HCT116 (cell line): ENCODE measurements at regions not wholly inside any gene's neighbourhood (a gene's known extent, or its start where the extent isn't known, plus 50 kb on each side); places are given as distances from the start of the nearest gene placed in this dataset.

Source experiments
- ATAC-seq: fragments of 200-7000 bp; cut with Tn5 transposase; 2 replicates; pipeline ENCODE4 v1.9.1; 2020; ENCODE audit warnings: mild to moderate bottlenecking, moderate library complexity
- BruUV-seq: library from RNA; stranded (reverse); fragments of 400-500 nt; replicated peaks from 2 replicates; lab custom pipeline; 2021; lab: Mats Ljungman, UMichigan
- CTCF ChIA-PET: fragments of 300-600 bp; sonication (Branson Sonifier 250); formaldehyde crosslinking; loops from one replicate; lab custom pipeline; 2021; ENCODE audit warnings: antibody characterized with exemption; lab: Charles Lee
- POLR2A ChIA-PET: fragments of 300-600, 350-600 bp; sonication (Branson Sonifier 250); formaldehyde crosslinking; loops from one replicate; lab custom pipeline; 2021; ENCODE audit warnings: antibody characterized with exemption; lab: Charles Lee
- RAD21 ChIA-PET, 2 experiments: fragments of 300-600 bp; sonication (Branson Sonifier 250); formaldehyde crosslinking; loops; one replicate each; lab custom pipeline; 2023; ENCODE audit warnings: low total read pairs in 2 of 2; ENCODE audit not compliant: uncharacterized antibody in 2 of 2, unreplicated experiment in 2 of 2, low non-redundant PET in 1 of 2; lab: Charles Lee
- DNase-seq: peaks from one replicate; pipeline ENCODE4 v3.0.0-alpha.2; 2010; ENCODE audit warnings: low read depth, low spot score
- H2AFZ ChIP-seq: fragments of 200-600 bp; shearing (Covaris generic), sonication (generic); 2 replicates; pipeline ENCODE4 v1.6.1; 2017; ENCODE audit warnings: low read depth, mixed run types, mixed read lengths, antibody characterized with exemption, low read length; ENCODE audit not compliant: poor library complexity, severe bottlenecking
- H3K27ac ChIP-seq: 2 replicates; pipeline ENCODE4 v1.5.1; 2012; ENCODE audit warnings: low read depth, low read length
- H3K27me3 ChIP-seq: fragments of 200-600 bp; sonication (generic); 2 replicates; pipeline ENCODE4 v1.6.1; 2016; ENCODE audit warnings: mixed run types, low read length, mixed read lengths; ENCODE audit not compliant: insufficient read depth
- H3K36me3 ChIP-seq, 2 experiments: fragments of 200-500 bp in 1 of 2; fragments of 200-600 bp in 1 of 2; sonication (Bioruptor generic) in 1 of 2; sonication (generic) in 1 of 2; 2 replicates each; pipeline versions ENCODE4 v1.5.1 to v1.6.1; 2014 to 2016; ENCODE audit warnings: low read length in 2 of 2, inconsistent platforms in 1 of 2, mixed read lengths in 1 of 2, mixed run types in 1 of 2; ENCODE audit not compliant: insufficient read depth in 2 of 2, control insufficient read depth in 1 of 2
- H3K4me1 ChIP-seq, 2 experiments: fragments of 200-600 bp in 1 of 2; sonication (generic) in 1 of 2; 2 replicates each; pipeline versions ENCODE4 v1.5.1 to v1.6.1; 2012 to 2017; ENCODE audit warnings: low read length in 2 of 2, inconsistent platforms in 1 of 2, mild to moderate bottlenecking in 1 of 2, mixed read lengths in 1 of 2, mixed run types in 1 of 2, moderate library complexity in 1 of 2; ENCODE audit not compliant: insufficient read depth in 2 of 2, control insufficient read depth in 1 of 2
- H3K4me2 ChIP-seq: fragments of 200-600 bp; sonication (generic); 2 replicates; pipeline ENCODE4 v1.6.1; 2017; ENCODE audit warnings: mixed run types, low read length, mixed read lengths
- H3K4me3 ChIP-seq, 2 experiments: fragments of 200-600 bp in 1 of 2; sonication (generic) in 1 of 2; replicated peaks in 1 of 2; 2 replicates each; pipeline ENCODE4 v1.5.1; 2011 to 2016; ENCODE audit warnings: low read length in 2 of 2, control low read depth in 1 of 2, low read depth in 1 of 2, mild to moderate bottlenecking in 1 of 2, mixed read lengths in 1 of 2, mixed run types in 1 of 2
- H3K79me2 ChIP-seq: fragments of 200-600 bp; sonication (generic); 2 replicates; pipeline ENCODE4 v1.6.1; 2017; ENCODE audit warnings: mild to moderate bottlenecking, mixed run types, low read length, moderate library complexity, mixed read lengths; ENCODE audit not compliant: insufficient read depth
- H3K9ac ChIP-seq: fragments of 200-600 bp; sonication (generic); 2 replicates; pipeline ENCODE4 v1.6.1; 2016; ENCODE audit warnings: low read length, mixed read lengths
- H3K9me2 ChIP-seq: fragments of 200-600 bp; sonication (generic), shearing (Covaris generic); 2 replicates; pipeline ENCODE4 v1.6.1; 2017; ENCODE audit warnings: mixed run types, mild to moderate bottlenecking, moderate library complexity; ENCODE audit not compliant: insufficient read depth
- H3K9me3 ChIP-seq, 2 experiments: fragments of 200-500 bp in 1 of 2; fragments of 200-600 bp in 1 of 2; sonication (Bioruptor generic) in 1 of 2; sonication (generic) in 1 of 2; 2 replicates each; pipeline ENCODE4 v1.6.1; 2014 to 2017; ENCODE audit warnings: low read length in 2 of 2, mixed read lengths in 2 of 2, inconsistent platforms in 1 of 2, low read depth in 1 of 2, mild to moderate bottlenecking in 1 of 2, mixed run types in 1 of 2, moderate library complexity in 1 of 2; ENCODE audit not compliant: control insufficient read depth in 1 of 2, insufficient read depth in 1 of 2
- H4K20me1 ChIP-seq: fragments of 200-600 bp; sonication (generic), shearing (Covaris generic); 2 replicates; pipeline ENCODE4 v1.6.1; 2017; ENCODE audit warnings: mixed run types, mild to moderate bottlenecking, moderate library complexity; ENCODE audit not compliant: insufficient read depth
- CBX3 ChIP-seq: IDR thresholded peaks from 2 replicates; pipeline ENCODE4 v1.6.1; 2012; ENCODE audit warnings: low read depth
- CEBPB ChIP-seq: IDR thresholded peaks from 2 replicates; pipeline ENCODE4 v1.6.1; 2012; ENCODE audit warnings: low read depth
- EGR1 ChIP-seq: IDR thresholded peaks from 2 replicates; pipeline ENCODE4 v1.6.1; 2012; ENCODE audit warnings: low read depth
- ELF1 ChIP-seq: IDR thresholded peaks from 2 replicates; pipeline ENCODE4 v1.6.1; 2012; ENCODE audit warnings: low read depth, borderline replicate concordance
- EZH2 ChIP-seq: fragments of 200-600 bp; sonication (generic); IDR thresholded peaks from 2 replicates; pipeline ENCODE4 v1.6.1; 2017; ENCODE audit warnings: antibody characterized with exemption, mixed run types
- FOSL1 ChIP-seq: IDR thresholded peaks from 2 replicates; pipeline ENCODE4 v1.6.1; 2012; ENCODE audit warnings: low read depth
- POLR2A ChIP-seq: IDR thresholded peaks from 2 replicates; pipeline ENCODE4 v1.7.0; 2011; ENCODE audit warnings: borderline replicate concordance; ENCODE audit not compliant: insufficient read depth, insufficient read length; ENCODE audit errors: extremely low read depth
- POLR2AphosphoS5 ChIP-seq: IDR thresholded peaks from 2 replicates; pipeline ENCODE4 v1.6.1; 2011; ENCODE audit warnings: mild to moderate bottlenecking, low read depth, low read length, moderate library complexity
- RAD21 ChIP-seq: IDR thresholded peaks from 2 replicates; pipeline ENCODE4 v1.6.1; 2012; ENCODE audit warnings: low read depth, mild to moderate bottlenecking
- SIN3A ChIP-seq: IDR thresholded peaks from 2 replicates; pipeline ENCODE4 v1.6.1; 2012; ENCODE audit warnings: low read depth
- YY1 ChIP-seq: IDR thresholded peaks from 2 replicates; pipeline ENCODE4 v1.6.1; 2011; ENCODE audit warnings: low read length, low read depth, moderate library complexity, mild to moderate bottlenecking; ENCODE audit not compliant: insufficient replicate concordance; ENCODE audit errors: extremely low read depth
- ZFX ChIP-seq: fragments of 450-650 bp; IDR thresholded peaks from 2 replicates; pipeline ENCODE4 v1.6.1; 2017
- ZNF274 ChIP-seq: fragments of 200-500 bp; sonication (Bioruptor generic); IDR thresholded peaks from 2 replicates; pipeline ENCODE4 v1.6.1; 2014; ENCODE audit warnings: mild to moderate bottlenecking, low read depth, low read length, inconsistent platforms
- intact Hi-C: fragments of 100-400 bp; cut with micrococcal nuclease; formaldehyde crosslinking; loops from 2 replicates; pipeline ENCODE4 v1.10.0; 2022
- TF ChIP-seq, protein P1 (sequence below): IDR thresholded peaks from 2 replicates; pipeline ENCODE4 v1.6.1; 2011; ENCODE audit warnings: mild to moderate bottlenecking, low read length, moderate library complexity; ENCODE audit not compliant: insufficient replicate concordance; ENCODE audit errors: extremely low read depth
- TF ChIP-seq, protein P2 (sequence below): IDR thresholded peaks from 2 replicates; pipeline ENCODE4 v1.6.1; 2012
- TF ChIP-seq, protein P3 (sequence below): IDR thresholded peaks from 2 replicates; pipeline ENCODE4 v1.6.1; 2012
- TF ChIP-seq, protein P4 (sequence below), 3 experiments: fragments of 200-600 bp in 1 of 3; sonication (generic) in 1 of 3; IDR thresholded peaks in 2 of 3; conservative IDR thresholded peaks in 1 of 3; 2 replicates each; pipeline ENCODE4 v1.5.1; 2012 to 2017; ENCODE audit warnings: low read depth in 2 of 3, low read length in 2 of 3, antibody characterized with exemption in 1 of 3, borderline replicate concordance in 1 of 3, control low read depth in 1 of 3, mild to moderate bottlenecking in 1 of 3, mixed read lengths in 1 of 3, mixed run types in 1 of 3, moderate library complexity in 1 of 3; ENCODE audit not compliant: insufficient read depth in 1 of 3

DNA sequence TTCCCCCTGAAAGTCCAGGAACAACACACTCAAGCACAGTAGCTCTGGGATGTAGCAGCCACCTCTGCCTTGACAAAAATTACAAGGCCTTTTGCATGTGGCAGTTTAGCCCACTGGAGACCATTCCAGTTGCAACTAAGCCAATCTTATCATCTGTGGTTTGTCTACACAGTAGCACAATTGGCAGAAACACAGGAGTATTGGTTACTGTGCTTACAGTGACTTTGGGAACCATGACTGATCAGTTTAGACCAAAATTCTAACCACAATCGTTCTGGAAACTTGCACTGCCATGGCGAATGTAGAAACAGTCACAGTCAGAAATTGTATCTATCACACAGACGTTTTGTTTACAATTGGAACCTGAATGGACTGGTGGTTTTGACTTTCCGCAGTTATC lies 403.7 kb upstream of the MEIS1 start:
- RAD21 ChIA-PET: no interaction called here
- Histone ChIP-seq H3K9me3 (no peaks in the 10 kb centered on the region), H4K20me1 (no peaks in the 10 kb centered on the region), H2AFZ (no peak overlapping the region), H3K9ac (no peak overlapping the region), H3K4me1 (no peaks in the 10 kb centered on the region), H3K36me3 (no peaks in the 10 kb centered on the region), H3K9me2 (no peaks in the 10 kb centered on the region), H3K4me2 (no peak overlapping the region), H3K79me2 (no peaks in the 10 kb centered on the region), H3K27ac (no peak overlapping the region), H3K4me3 (no peak overlapping the region), H3K27me3 (no peaks in the 10 kb centered on the region)
- DNase-seq (no peak), ATAC-seq (no peak)
- no TSS peak for BruUV-seq
- no peak for TF ChIP-seq ELF1
- no peak for TF ChIP-seq FOSL1
- no peak for TF ChIP-seq POLR2A
- TF ChIP-seq, protein P1, sequence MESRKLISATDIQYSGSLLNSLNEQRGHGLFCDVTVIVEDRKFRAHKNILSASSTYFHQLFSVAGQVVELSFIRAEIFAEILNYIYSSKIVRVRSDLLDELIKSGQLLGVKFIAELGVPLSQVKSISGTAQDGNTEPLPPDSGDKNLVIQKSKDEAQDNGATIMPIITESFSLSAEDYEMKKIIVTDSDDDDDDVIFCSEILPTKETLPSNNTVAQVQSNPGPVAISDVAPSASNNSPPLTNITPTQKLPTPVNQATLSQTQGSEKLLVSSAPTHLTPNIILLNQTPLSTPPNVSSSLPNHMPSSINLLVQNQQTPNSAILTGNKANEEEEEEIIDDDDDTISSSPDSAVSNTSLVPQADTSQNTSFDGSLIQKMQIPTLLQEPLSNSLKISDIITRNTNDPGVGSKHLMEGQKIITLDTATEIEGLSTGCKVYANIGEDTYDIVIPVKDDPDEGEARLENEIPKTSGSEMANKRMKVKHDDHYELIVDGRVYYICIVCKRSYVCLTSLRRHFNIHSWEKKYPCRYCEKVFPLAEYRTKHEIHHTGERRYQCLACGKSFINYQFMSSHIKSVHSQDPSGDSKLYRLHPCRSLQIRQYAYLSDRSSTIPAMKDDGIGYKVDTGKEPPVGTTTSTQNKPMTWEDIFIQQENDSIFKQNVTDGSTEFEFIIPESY: no peak
- TF ChIP-seq, protein P2, sequence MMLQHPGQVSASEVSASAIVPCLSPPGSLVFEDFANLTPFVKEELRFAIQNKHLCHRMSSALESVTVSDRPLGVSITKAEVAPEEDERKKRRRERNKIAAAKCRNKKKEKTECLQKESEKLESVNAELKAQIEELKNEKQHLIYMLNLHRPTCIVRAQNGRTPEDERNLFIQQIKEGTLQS: no peak
- TF ChIP-seq ZFX: no peak
- TF ChIP-seq CEBPB: no peak
- TF ChIP-seq ZNF274: no peak
- no peak for TF ChIP-seq CBX3
- TF ChIP-seq, protein P3, sequence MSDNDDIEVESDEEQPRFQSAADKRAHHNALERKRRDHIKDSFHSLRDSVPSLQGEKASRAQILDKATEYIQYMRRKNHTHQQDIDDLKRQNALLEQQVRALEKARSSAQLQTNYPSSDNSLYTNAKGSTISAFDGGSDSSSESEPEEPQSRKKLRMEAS: no peak
- no peak for TF ChIP-seq YY1
- TF ChIP-seq RAD21: no peak
- no peak for TF ChIP-seq SIN3A
- TF ChIP-seq POLR2AphosphoS5: no peak
- TF ChIP-seq EZH2: no peak
- no peak for TF ChIP-seq EGR1
- TF ChIP-seq, protein P4, sequence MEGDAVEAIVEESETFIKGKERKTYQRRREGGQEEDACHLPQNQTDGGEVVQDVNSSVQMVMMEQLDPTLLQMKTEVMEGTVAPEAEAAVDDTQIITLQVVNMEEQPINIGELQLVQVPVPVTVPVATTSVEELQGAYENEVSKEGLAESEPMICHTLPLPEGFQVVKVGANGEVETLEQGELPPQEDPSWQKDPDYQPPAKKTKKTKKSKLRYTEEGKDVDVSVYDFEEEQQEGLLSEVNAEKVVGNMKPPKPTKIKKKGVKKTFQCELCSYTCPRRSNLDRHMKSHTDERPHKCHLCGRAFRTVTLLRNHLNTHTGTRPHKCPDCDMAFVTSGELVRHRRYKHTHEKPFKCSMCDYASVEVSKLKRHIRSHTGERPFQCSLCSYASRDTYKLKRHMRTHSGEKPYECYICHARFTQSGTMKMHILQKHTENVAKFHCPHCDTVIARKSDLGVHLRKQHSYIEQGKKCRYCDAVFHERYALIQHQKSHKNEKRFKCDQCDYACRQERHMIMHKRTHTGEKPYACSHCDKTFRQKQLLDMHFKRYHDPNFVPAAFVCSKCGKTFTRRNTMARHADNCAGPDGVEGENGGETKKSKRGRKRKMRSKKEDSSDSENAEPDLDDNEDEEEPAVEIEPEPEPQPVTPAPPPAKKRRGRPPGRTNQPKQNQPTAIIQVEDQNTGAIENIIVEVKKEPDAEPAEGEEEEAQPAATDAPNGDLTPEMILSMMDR (IDR thresholded peaks at IDR 0.05 in 2 of 3, conservative IDR thresholded peaks at IDR 0.05 in 1 of 3; ENCODE audit: borderline replicate concordance in 1 of 3, insufficient read depth in 1 of 3, low read depth in 2 of 3, low read length in 2 of 3): no peak
- intact Hi-C loops: no loop called here
- CTCF ChIA-PET: no interaction called here
- POLR2A ChIA-PET: no interaction called here
